Tibial artery (tissue), 4 donors: ENCODE measurements at regions not wholly inside any gene's neighbourhood (a gene's known extent, or its start where the extent isn't known, plus 50 kb on each side); places are given as distances from the start of the nearest gene placed in this dataset.

Experiments used
- DNase-seq, 2 donors: peaks; one replicate each; pipeline ENCODE4 v3.0.0-alpha.2; 2019
- H3K27ac ChIP-seq, 2 donors: fragments of 200-600 bp; sonication (generic) in 1 of 2; 1 replicate in 1 of 2; 2 replicates in 1 of 2; pipeline ENCODE4 v1.5.1; 2018 to 2019; ENCODE audit warnings: mild to moderate bottlenecking in 1 of 2
- H3K27me3 ChIP-seq, 2 donors: fragments of 200-600 bp; sonication (generic) in 1 of 2; one replicate each; pipeline versions ENCODE4 v1.5.1 to v1.6.0; 2016 to 2019
- H3K36me3 ChIP-seq, 3 donors: fragments of 200-600 bp; sonication (generic) in 2 of 3; one replicate each; pipeline ENCODE4 v1.5.1; 2016 to 2019; ENCODE audit warnings: mild to moderate bottlenecking in 2 of 3
- H3K4me1 ChIP-seq, 4 donors: fragments of 200-600 bp; sonication (generic) in 2 of 4; 1 replicate in 3 of 4; 2 replicates in 1 of 4; pipeline ENCODE4 v1.5.1; 2016 to 2019
- H3K4me3 ChIP-seq, 2 donors: fragments of 200-600 bp; sonication (generic) in 1 of 2; 1 replicate in 1 of 2; 2 replicates in 1 of 2; pipeline ENCODE4 v1.5.1; 2018 to 2019; ENCODE audit warnings: mild to moderate bottlenecking in 2 of 2
- H3K9me3 ChIP-seq, 3 donors: fragments of 200-600 bp; sonication (generic) in 1 of 3; one replicate each; pipeline ENCODE4 v1.5.1; 2016 to 2019
- intact Hi-C: fragments of 100-400 bp; cut with DNase I; formaldehyde crosslinking; loops from one replicate; pipeline ENCODE4 v1.15.0; 2023; ENCODE audit warnings: low total_unique reads
- TF ChIP-seq, protein P1 (sequence below), 2 experiments: fragments of 200-600 bp in 1 of 2; fragments of 450-650 bp in 1 of 2; IDR thresholded peaks; one replicate each; pipeline ENCODE4 v1.5.1; 2017 to 2019; ENCODE audit warnings: antibody characterized with exemption in 2 of 2, mild to moderate bottlenecking in 1 of 2, moderate library complexity in 1 of 2

DNA sequence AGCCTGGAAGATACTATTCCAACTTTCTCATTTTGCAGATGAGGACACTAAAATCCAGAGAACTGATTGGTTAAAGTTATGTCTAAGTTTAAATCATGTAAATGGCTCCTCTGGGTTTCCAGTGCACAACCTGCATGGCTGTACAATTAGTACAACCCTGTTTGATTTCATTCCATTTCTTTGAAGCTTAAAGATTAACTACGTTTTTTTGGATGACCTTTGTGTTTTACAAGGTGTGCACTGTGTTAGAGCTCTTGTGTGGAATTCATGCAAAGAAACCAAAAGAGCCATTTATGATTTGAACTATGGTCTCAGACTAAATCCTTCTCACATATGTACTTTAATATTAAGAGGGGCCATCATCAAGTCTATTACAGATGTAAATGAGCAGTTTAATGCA is 149.5 kb downstream of the TMEM168 start:
- TF ChIP-seq, protein P1, sequence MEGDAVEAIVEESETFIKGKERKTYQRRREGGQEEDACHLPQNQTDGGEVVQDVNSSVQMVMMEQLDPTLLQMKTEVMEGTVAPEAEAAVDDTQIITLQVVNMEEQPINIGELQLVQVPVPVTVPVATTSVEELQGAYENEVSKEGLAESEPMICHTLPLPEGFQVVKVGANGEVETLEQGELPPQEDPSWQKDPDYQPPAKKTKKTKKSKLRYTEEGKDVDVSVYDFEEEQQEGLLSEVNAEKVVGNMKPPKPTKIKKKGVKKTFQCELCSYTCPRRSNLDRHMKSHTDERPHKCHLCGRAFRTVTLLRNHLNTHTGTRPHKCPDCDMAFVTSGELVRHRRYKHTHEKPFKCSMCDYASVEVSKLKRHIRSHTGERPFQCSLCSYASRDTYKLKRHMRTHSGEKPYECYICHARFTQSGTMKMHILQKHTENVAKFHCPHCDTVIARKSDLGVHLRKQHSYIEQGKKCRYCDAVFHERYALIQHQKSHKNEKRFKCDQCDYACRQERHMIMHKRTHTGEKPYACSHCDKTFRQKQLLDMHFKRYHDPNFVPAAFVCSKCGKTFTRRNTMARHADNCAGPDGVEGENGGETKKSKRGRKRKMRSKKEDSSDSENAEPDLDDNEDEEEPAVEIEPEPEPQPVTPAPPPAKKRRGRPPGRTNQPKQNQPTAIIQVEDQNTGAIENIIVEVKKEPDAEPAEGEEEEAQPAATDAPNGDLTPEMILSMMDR (IDR thresholded peaks at IDR 0.05): no peak
- no peak for DNase-seq
- Histone ChIP-seq H3K36me3 (no peaks in the 10 kb centered on the region), H3K27ac (no peak overlapping the region), H3K4me1 (no peaks in the 10 kb centered on the region), H3K9me3 (peaks cover 0 to 12% (median 7%) of the 10 kb centered on the region in 3 donors), H3K4me3 (no peak overlapping the region), H3K27me3 (no peaks in the 10 kb centered on the region)
- intact Hi-C loops: no loop called here

DNA sequence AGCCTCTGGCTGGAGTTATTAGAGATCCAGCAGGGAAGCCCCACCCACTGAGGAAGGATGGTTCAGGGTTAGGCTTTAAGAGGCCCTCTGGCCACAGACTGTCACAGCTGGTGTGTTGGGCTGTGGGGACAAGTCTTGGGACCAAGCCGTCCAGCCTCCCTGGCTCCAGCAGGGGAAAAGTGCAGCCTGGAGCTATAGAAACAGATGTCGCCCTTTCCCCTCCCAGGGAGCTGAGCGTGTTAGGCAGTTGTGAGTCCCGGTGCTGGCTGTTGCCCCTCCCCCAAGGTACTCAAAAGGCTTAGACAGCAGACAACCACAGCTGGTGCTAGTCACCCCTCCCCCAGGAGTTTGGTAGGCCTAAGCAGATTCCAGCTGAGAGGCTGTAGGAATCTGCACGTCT is 143.4 kb downstream of the TMEM168 start:
- Histone ChIP-seq H3K27me3 (no peaks in the 10 kb centered on the region), H3K4me3 (no peak overlapping the region), H3K27ac (no peak overlapping the region), H3K9me3 (peaks cover 0 to 24% (median 14%) of the 10 kb centered on the region in 3 donors), H3K36me3 (no peaks in the 10 kb centered on the region), H3K4me1 (no peaks in the 10 kb centered on the region)
- intact Hi-C loops: no loop called here
- TF ChIP-seq, protein P1 (IDR thresholded peaks at IDR 0.05): no peak
- DNase-seq: no peak

DNA sequence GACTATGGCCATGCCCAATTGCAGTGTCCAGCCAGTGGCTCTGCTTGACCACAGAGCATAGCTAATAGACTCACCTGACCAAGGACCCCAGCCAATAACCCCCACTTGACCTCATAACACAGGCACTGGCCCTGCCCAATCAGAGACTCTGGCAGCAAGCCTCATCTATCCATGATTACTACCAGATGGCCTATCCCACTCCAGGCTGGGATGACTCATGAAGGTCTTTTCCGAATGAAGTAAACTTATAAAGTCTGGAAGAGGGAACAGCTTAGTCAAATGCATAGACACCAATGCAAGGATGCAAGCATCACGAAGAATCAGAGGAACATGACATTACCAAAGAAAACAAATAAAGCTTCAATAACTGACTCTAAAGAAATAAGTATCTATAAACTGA is 141.4 kb downstream of the TMEM168 start:
- peaks cover 0 to 17% (median 8%) of the 10 kb centered on the region in 3 donors for H3K9me3 ChIP-seq
- no peaks in the 10 kb centered on the region for H3K36me3 ChIP-seq
- no peak for DNase-seq
- TF ChIP-seq, protein P1 (IDR thresholded peaks at IDR 0.05): no peak
- no peaks in the 10 kb centered on the region for H3K4me1 ChIP-seq
- H3K27me3 ChIP-seq: no peaks in the 10 kb centered on the region
- intact Hi-C loops: no loop called here
- H3K4me3 ChIP-seq: no peak overlapping the region
- H3K27ac ChIP-seq: no peak overlapping the region

DNA sequence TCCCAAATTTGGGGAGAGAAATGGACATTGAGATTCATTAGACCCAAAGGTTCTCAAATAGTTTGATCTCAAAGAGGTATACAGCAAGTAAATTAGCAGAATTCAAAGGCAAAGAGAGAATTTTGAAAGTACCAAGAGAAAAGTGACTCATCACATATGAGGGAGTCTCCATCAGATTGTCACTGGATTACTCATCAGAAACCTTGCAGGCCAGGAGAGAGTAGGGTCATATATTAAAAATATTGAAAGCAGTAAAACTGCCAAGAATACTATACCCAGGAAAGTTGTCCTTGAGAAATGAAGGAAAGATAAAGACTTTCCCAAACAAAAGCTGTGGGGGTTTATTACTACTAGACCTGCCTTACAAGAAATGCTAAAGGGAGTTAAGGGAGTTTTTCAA is 140.6 kb downstream of the TMEM168 start:
- intact Hi-C loops: no loop called here

DNA sequence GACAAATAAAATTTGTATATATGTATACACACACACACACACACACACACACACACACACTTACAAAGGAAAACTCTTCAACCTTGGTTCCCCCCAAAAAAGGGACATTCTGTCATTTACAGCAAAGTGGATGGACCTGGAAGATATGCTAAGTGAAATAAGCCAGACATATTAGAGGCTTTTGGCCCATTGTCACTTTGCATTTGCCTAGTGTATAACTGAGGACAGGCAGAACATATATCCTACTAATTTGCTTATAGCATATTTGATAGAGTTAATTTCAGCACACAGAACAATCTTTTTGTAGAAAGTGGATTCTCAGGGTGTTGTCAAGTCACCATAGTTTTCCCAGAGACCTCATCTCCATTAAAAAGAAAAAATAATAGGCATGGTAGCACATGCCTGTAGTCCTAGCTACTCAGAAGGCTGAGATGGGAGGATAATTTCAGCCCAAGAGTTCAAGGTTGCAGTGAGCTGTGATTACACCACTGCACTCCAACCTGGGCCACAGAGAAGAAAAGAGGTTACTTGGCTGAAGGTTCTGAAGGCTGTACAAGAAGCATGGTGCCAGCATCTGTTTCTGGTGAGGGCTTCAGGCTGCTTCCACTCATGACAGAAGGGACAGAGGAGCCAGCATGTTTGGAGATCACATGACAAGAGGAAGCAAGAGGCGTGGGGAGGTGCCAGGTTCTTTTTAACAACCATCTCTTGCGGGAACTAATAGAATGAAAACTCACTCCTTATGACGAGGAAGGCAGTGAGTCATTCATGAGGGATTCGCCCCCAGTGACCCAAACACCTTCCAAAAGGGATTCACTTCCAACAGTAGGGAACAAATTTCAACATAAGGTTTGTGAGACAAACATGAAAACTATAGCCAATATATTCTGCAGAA is 135.6 kb downstream of the TMEM168 start:
- TF ChIP-seq, protein P1 (IDR thresholded peaks at IDR 0.05): no peak
- Histone ChIP-seq H3K27ac (no peak overlapping the region), H3K4me1 (no peaks in the 10 kb centered on the region), H3K4me3 (no peak overlapping the region), H3K9me3 (no peaks in the 10 kb centered on the region), H3K27me3 (no peaks in the 10 kb centered on the region), H3K36me3 (no peaks in the 10 kb centered on the region)
- intact Hi-C loops: no loop called here
- no peak for DNase-seq

More for the DNA sequence above, 140.6 kb downstream of the TMEM168 start:
- H3K9me3 ChIP-seq: peaks cover 0 to 17% (median 8%) of the 10 kb centered on the region in 3 donors
- no peak overlapping the region for H3K27ac ChIP-seq
- H3K4me3 ChIP-seq: no peak overlapping the region
- no peaks in the 10 kb centered on the region for H3K27me3 ChIP-seq
- DNase-seq: no peak
- H3K36me3 ChIP-seq: no peaks in the 10 kb centered on the region
- TF ChIP-seq, protein P1 (IDR thresholded peaks at IDR 0.05): no peak
- H3K4me1 ChIP-seq: no peaks in the 10 kb centered on the region
